ENCODE measurements at regions not wholly inside any gene's neighbourhood (a gene's known extent, or its start where the extent isn't known, plus 50 kb on each side); places are given as distances from the start of the nearest gene placed in this dataset.

- no peak overlapping the region for H3K4me3 ChIP-seq (ENCODE audit: low read depth, low read length)
- DNase-seq (ENCODE audit: low read depth), result no peak
- TF ChIP-seq, protein P1, sequence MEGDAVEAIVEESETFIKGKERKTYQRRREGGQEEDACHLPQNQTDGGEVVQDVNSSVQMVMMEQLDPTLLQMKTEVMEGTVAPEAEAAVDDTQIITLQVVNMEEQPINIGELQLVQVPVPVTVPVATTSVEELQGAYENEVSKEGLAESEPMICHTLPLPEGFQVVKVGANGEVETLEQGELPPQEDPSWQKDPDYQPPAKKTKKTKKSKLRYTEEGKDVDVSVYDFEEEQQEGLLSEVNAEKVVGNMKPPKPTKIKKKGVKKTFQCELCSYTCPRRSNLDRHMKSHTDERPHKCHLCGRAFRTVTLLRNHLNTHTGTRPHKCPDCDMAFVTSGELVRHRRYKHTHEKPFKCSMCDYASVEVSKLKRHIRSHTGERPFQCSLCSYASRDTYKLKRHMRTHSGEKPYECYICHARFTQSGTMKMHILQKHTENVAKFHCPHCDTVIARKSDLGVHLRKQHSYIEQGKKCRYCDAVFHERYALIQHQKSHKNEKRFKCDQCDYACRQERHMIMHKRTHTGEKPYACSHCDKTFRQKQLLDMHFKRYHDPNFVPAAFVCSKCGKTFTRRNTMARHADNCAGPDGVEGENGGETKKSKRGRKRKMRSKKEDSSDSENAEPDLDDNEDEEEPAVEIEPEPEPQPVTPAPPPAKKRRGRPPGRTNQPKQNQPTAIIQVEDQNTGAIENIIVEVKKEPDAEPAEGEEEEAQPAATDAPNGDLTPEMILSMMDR (IDR thresholded peaks at IDR 0.05; ENCODE audit: insufficient read depth, low read length), result no peak
Observed at GRCh38 chrX:10381193-10381592, 224.4 kb downstream of the CLCN4 start.

DNA sequence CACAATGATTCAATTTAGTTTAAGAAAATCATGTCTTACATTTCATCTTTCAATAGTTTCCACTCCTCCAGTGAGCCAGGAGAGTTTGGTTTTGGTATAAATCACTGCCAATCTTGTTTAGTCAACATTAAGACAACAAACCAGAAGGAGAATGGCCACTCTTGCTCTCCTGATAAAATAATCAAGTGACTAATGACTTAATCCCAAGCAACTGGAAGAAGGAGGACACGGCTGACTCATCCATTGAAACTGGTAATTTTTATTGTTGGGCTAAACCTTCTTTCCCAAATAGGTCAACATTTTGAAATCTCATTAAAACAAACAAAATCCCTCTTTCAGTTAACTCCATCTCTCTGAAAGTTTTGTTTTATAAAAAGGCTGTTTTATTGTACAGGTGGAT, 230.2 kb downstream of the CLCN4 start:
- TF ChIP-seq, protein P1 (IDR thresholded peaks at IDR 0.05; ENCODE audit: insufficient read depth, low read length), result no peak
- H3K4me3 ChIP-seq (ENCODE audit: low read depth, low read length), result no peak overlapping the region
- DNase-seq (ENCODE audit: low read depth), result peak; percentile 21

GRCh38 chrX:10390187-10390586, 230.2 kb downstream of the MID1 start:
- no peak overlapping the region for H3K4me3 ChIP-seq (ENCODE audit: low read depth, low read length)
- no peak for DNase-seq (ENCODE audit: low read depth)
- TF ChIP-seq, protein P1 (IDR thresholded peaks at IDR 0.05; ENCODE audit: insufficient read depth, low read length), result no peak

DNA sequence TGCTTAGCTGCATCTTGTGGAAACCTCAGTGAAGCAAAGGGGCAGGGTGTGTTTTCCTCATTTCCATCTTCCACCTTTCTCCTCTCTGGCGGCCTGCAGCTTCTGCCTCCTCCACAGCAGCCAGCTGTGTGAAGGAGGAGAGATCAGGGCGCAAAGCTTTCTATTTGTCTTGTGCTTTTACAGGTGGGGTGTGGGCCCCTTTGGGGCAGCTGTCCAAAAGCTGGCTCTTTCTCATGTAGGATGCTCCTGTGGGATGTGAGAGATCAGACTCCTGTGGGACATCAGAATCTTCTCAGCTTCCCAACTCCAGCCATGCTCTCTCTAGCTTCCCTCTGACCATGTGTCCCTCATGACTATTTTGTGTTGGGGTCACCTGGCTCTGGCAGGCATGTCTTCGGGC, 227.1 kb downstream of the MID1 start:
- TF ChIP-seq, protein P1 (IDR thresholded peaks at IDR 0.05; ENCODE audit: insufficient read depth, low read length), result no peak
- DNase-seq (ENCODE audit: low read depth), result no peak
- H3K4me3 ChIP-seq (ENCODE audit: low read depth, low read length), result no peak overlapping the region

DNA sequence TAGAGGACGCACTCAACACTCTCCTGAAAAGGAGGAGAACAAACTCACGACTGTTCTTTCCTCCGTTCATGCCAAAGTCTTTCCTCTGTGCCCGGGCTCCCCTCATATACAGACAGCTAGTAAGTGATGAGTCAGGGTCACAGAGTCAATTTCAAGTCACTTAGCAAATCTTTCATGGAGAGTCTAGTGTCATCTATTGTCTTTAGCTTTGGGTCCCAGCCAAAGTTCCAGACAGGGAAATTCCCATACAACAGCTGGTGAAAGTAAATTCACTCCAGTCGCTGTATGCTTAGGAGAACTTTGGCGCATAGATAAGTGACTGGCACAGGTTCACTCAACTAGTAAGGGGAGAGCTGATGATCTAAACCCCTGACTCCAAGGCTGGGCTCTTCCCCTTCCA, 226.5 kb downstream of the MID1 start:
- DNase-seq (ENCODE audit: low read depth), result no peak
- no peak overlapping the region for H3K4me3 ChIP-seq (ENCODE audit: low read depth, low read length)
- TF ChIP-seq, protein P1 (IDR thresholded peaks at IDR 0.05; ENCODE audit: insufficient read depth, low read length), result no peak

DNA sequence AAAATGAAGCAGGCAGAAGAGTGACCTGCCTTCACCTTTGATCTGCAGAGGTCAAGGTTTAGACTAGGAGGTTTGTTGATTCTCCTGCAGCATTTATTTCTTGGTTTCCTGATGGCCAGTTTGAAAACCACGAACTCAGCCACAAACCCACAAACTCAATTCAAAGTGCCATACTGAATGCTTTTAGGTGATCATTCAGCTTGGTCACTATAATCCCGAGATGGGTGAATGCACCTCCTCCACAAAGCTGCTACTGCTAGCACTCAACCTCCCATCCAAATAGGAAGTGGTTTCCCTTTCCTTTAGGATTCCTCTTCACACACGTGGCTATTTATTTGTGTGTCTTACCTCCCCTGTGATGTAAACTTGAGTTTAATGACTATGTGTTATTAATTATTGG, 225.2 kb downstream of the MID1 start:
- TF ChIP-seq, protein P1 (IDR thresholded peaks at IDR 0.05; ENCODE audit: insufficient read depth, low read length), result no peak
- DNase-seq (ENCODE audit: low read depth), result no peak
- H3K4me3 ChIP-seq (ENCODE audit: low read depth, low read length), result no peak overlapping the region
